ENCODE measurements at regions not wholly inside any gene's neighbourhood (a gene's known extent, or its start where the extent isn't known, plus 50 kb on each side); places are given as distances from the start of the nearest gene placed in this dataset.

GRCh38 chr3:118468801-118469200 lies 565.8 kb downstream of the IGSF11 start:
- TF ChIP-seq CTCF (IDR thresholded peaks at IDR 0.05), result no peak
- no peak for TF ChIP-seq POLR2A (IDR thresholded peaks at IDR 0.05)
- TF ChIP-seq POLR2AphosphoS5 (IDR thresholded peaks at IDR 0.05), result no peak

Measured in prostate gland (tissue), 2 donors.